ENCODE measurements at regions not wholly inside any gene's neighbourhood (a gene's known extent, or its start where the extent isn't known, plus 50 kb on each side); places are given as distances from the start of the nearest gene placed in this dataset.
"Not testable (repeated sequence)": the region's sequence is repeated elsewhere in the genome, so short reads cannot be mapped to it uniquely, and the experiment has no call there.

DNA sequence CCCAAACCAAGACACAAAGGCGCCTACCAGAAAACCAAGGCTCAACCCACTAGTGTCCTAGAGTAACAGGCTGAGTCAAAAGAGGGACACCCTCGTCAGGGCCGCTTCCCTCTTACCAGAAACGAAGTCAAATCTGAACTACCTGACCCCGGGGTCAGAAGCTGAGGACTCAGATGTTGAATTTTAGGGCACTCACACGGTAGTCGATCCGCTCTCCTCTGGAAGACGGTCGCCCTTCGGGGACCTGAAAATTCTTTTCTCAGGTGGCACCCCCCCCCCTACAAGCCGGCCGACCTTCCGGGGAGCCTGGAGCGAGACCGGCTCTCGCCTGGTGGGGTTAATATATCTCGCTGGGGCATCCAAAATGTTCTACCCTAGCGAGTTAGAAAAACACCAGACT is 121.1 kb upstream of the KCNJ3 start:
- Mint-ChIP-seq H3K9me3 (ENCODE audit: low read depth) (peaks cover 18% of the 10 kb centered on the region), H3K36me3 (ENCODE audit: low read depth) (no peaks in the 10 kb centered on the region), H3K27me3 (ENCODE audit: low read depth) (no peaks in the 10 kb centered on the region), H3K27ac (ENCODE audit: unreplicated experiment) (no peak overlapping the region), H3K4me3 (ENCODE audit: unreplicated experiment) (no peak overlapping the region), H3K4me1 (ENCODE audit: low read depth) (no peaks in the 10 kb centered on the region)
- DNase-seq (ENCODE audit: low spot score) = no peak
- no peak for TF ChIP-seq CTCF (IDR thresholded peaks at IDR 0.05)

DNA sequence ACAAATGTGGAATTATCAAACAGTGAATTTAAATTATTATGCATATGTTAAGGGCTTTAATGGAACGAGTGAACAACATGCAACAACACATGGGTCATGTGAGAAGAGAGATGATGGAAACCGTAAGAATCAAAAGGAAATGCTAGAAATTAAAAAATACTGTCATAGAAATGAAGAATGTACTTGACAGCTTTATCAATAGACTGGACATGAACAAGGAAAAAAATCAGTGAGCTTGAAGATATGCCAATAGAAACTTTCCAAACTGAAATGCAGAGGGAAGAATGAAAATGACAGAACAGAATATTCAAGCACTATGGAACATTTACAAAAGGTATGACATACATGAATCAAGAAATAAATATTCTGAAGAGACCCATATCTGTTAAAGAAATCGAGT is 117.7 kb upstream of the KCNJ3 start:
- no peaks in the 10 kb centered on the region for H3K4me1 Mint-ChIP-seq (ENCODE audit: low read depth)
- DNase-seq (ENCODE audit: low spot score) = no peak
- no peaks in the 10 kb centered on the region for H3K36me3 Mint-ChIP-seq (ENCODE audit: low read depth)
- TF ChIP-seq CTCF (IDR thresholded peaks at IDR 0.05) = no peak
- H3K27me3 Mint-ChIP-seq (ENCODE audit: low read depth) = no peaks in the 10 kb centered on the region
- no peak overlapping the region for H3K4me3 Mint-ChIP-seq (ENCODE audit: unreplicated experiment)
- H3K27ac Mint-ChIP-seq (ENCODE audit: unreplicated experiment) = no peak overlapping the region
- peaks cover 24% of the 10 kb centered on the region for H3K9me3 Mint-ChIP-seq (ENCODE audit: low read depth)

- peaks cover 24% of the 10 kb centered on the region for H3K9me3 Mint-ChIP-seq (ENCODE audit: low read depth)
- H3K4me3 Mint-ChIP-seq (ENCODE audit: unreplicated experiment); DNase-seq (ENCODE audit: low spot score); H3K27me3 Mint-ChIP-seq (ENCODE audit: low read depth); H3K36me3 Mint-ChIP-seq (ENCODE audit: low read depth); H3K4me1 Mint-ChIP-seq (ENCODE audit: low read depth); H3K27ac Mint-ChIP-seq (ENCODE audit: unreplicated experiment): not testable (repeated sequence)
Measured at GRCh38 chr2:154582694-154583093, 115.8 kb upstream of the KCNJ3 start.

DNA sequence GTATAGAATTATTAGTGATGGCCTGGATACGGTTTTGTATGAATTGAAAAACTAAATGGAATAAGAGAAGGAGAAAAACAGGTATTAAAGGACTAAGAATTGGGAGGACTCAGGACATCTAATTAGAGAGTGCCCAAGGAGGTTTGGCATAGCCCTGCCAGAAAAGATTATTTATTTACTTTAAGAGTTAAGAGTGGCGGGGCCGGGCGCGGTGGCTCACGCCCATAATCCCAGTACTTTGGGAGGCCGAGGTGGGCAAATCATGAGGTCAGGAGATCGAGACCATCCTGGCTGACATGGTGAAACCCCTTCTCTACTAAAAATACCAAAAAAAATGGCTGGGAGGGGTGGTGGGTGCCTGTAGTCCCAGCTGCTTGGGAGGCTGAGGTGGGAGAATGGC is 115.2 kb upstream of the KCNJ3 start:
- H3K27me3 Mint-ChIP-seq (ENCODE audit: low read depth); DNase-seq (ENCODE audit: low spot score); H3K27ac Mint-ChIP-seq (ENCODE audit: unreplicated experiment); H3K36me3 Mint-ChIP-seq (ENCODE audit: low read depth); H3K4me1 Mint-ChIP-seq (ENCODE audit: low read depth); H3K4me3 Mint-ChIP-seq (ENCODE audit: unreplicated experiment): not testable (repeated sequence)
- H3K9me3 Mint-ChIP-seq (ENCODE audit: low read depth) = peaks cover 24% of the 10 kb centered on the region

DNA sequence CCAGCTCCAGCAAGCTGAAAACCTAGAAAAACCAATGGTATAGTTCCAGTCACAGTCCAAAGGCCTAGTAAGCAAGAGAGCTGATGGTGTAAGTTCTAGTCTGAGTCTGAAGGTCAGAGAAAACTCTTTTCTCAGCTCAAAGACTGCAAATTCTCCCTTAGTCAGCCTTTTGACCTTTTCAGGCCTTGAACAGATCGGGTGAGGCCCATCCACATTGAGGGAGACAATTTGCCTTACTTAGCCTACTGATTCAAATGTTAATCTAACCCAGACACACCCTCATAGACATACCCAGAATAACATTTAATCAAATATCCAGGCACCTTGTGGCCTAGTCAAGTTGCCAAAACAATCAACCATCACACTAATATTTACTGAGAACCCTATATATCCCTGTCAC is 110.8 kb upstream of the KCNJ3 start:
- H3K36me3 Mint-ChIP-seq (ENCODE audit: low read depth) = no peaks in the 10 kb centered on the region
- no peak overlapping the region for H3K27ac Mint-ChIP-seq (ENCODE audit: unreplicated experiment)
- H3K9me3 Mint-ChIP-seq (ENCODE audit: low read depth) = peaks cover 3% of the 10 kb centered on the region
- no peaks in the 10 kb centered on the region for H3K4me1 Mint-ChIP-seq (ENCODE audit: low read depth)
- H3K27me3 Mint-ChIP-seq (ENCODE audit: low read depth) = peaks cover 2% of the 10 kb centered on the region
- DNase-seq (ENCODE audit: low spot score) = no peak
- no peak for TF ChIP-seq CTCF (IDR thresholded peaks at IDR 0.05)
- no peak overlapping the region for H3K4me3 Mint-ChIP-seq (ENCODE audit: unreplicated experiment)

GRCh38 chr2:154588838-154589237 is 109.7 kb upstream of the KCNJ3 start:
- Mint-ChIP-seq H3K36me3 (ENCODE audit: low read depth) (no peaks in the 10 kb centered on the region), H3K4me1 (ENCODE audit: low read depth) (no peaks in the 10 kb centered on the region), H3K4me3 (ENCODE audit: unreplicated experiment) (no peak overlapping the region), H3K27me3 (ENCODE audit: low read depth) (peaks cover 2% of the 10 kb centered on the region), H3K27ac (ENCODE audit: unreplicated experiment) (no peak overlapping the region), H3K9me3 (ENCODE audit: low read depth) (no peaks in the 10 kb centered on the region)
- no peak for DNase-seq (ENCODE audit: low spot score)
- no peak for TF ChIP-seq CTCF (IDR thresholded peaks at IDR 0.05)
